NB4 (cell line): ENCODE measurements at regions not wholly inside any gene's neighbourhood (a gene's known extent, or its start where the extent isn't known, plus 50 kb on each side); places are given as distances from the start of the nearest gene placed in this dataset.

Experiments
- POLR2A ChIP-seq: IDR thresholded peaks from 2 replicates; pipeline ENCODE4 v1.6.1; 2011; ENCODE audit warnings: mild to moderate bottlenecking; ENCODE audit not compliant: insufficient read length; ENCODE audit errors: extremely low read depth
- TF ChIP-seq, protein P1 (sequence below): IDR thresholded peaks from one replicate; pipeline ENCODE4 v1.5.1; 2012; ENCODE audit warnings: low read depth, low read length

DNA sequence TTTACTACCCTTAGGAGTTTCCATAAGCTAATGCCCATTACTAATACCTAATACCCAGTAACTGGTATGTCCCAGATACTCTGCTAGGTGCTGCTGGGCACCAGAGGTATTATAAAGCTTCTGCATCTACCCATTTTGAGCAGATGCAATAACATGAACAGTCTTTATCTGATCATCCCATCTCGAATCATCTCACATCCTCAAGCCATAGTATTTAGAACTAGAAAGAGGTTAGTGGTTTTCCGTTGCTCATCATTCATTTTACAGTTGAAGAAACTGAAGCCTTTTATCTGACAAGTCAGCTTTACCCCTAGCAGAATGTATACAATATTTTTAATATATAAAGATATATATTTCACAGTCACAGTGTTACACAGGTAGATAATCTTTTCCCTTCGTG is 99.1 kb upstream of the TCF4 start:
- TF ChIP-seq, protein P1, sequence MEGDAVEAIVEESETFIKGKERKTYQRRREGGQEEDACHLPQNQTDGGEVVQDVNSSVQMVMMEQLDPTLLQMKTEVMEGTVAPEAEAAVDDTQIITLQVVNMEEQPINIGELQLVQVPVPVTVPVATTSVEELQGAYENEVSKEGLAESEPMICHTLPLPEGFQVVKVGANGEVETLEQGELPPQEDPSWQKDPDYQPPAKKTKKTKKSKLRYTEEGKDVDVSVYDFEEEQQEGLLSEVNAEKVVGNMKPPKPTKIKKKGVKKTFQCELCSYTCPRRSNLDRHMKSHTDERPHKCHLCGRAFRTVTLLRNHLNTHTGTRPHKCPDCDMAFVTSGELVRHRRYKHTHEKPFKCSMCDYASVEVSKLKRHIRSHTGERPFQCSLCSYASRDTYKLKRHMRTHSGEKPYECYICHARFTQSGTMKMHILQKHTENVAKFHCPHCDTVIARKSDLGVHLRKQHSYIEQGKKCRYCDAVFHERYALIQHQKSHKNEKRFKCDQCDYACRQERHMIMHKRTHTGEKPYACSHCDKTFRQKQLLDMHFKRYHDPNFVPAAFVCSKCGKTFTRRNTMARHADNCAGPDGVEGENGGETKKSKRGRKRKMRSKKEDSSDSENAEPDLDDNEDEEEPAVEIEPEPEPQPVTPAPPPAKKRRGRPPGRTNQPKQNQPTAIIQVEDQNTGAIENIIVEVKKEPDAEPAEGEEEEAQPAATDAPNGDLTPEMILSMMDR, result no peak
- no peak for TF ChIP-seq POLR2A
